CD8-positive, alpha-beta memory T cell (primary cell): ENCODE measurements at regions not wholly inside any gene's neighbourhood (a gene's known extent, or its start where the extent isn't known, plus 50 kb on each side); places are given as distances from the start of the nearest gene placed in this dataset.
A peak's percentile ranks its signal among the peaks of the same experiment; 100 is the strongest.

Experiments used
- CTCF ChIA-PET: fragments of 350-600 bp; sonication (Branson Sonifier 250); formaldehyde crosslinking; loops from one replicate; lab custom pipeline; 2021; ENCODE audit warnings: antibody characterized with exemption; lab: Charles Lee
- POLR2A ChIA-PET: fragments of 350-600 bp; sonication (Branson Sonifier 250); formaldehyde crosslinking; loops from one replicate; lab custom pipeline; 2021; ENCODE audit warnings: antibody characterized with exemption; lab: Charles Lee
- DNase-seq, 5 donors: peaks; one replicate each; pipeline versions ENCODE4 v3.0.0 to v3.0.0-alpha.2; 2020 to 2022; ENCODE audit warnings: mixed read lengths in 1 of 5
- H3K27ac ChIP-seq: one replicate; pipeline ENCODE4 v1.7.0; 2013; ENCODE audit warnings: low read depth, mild to moderate bottlenecking, low read length, moderate library complexity
- H3K27me3 ChIP-seq: 2 replicates; pipeline ENCODE4 v1.7.0; 2013; ENCODE audit warnings: low read length, mild to moderate bottlenecking; ENCODE audit not compliant: insufficient read depth, poor library complexity, severe bottlenecking
- H3K36me3 ChIP-seq: 2 replicates; pipeline ENCODE4 v1.7.0; 2013; ENCODE audit warnings: mild to moderate bottlenecking, low read length, moderate library complexity; ENCODE audit not compliant: insufficient read depth
- H3K4me1 ChIP-seq: 2 replicates; pipeline ENCODE4 v1.7.0; 2013; ENCODE audit warnings: mild to moderate bottlenecking, low read length, moderate library complexity; ENCODE audit not compliant: insufficient read depth
- H3K4me3 ChIP-seq: 2 replicates; pipeline ENCODE4 v1.7.0; 2013; ENCODE audit warnings: mild to moderate bottlenecking, low read length
- H3K9me3 ChIP-seq: 2 replicates; pipeline ENCODE4 v1.7.0; 2013; ENCODE audit warnings: mild to moderate bottlenecking, low read length
- H3K27ac Mint-ChIP-seq, 8 donors: one replicate each; pipeline ENCODE4 v1.8.0; 2020 to 2021; ENCODE audit warnings: mixed read lengths in 8 of 8, mild to moderate bottlenecking in 6 of 8, inconsistent platforms in 3 of 8, moderate library complexity in 3 of 8
- H3K27me3 Mint-ChIP-seq, 2 donors: one replicate each; pipeline ENCODE4 v1.8.0; 2020 to 2021; ENCODE audit warnings: mixed read lengths in 2 of 2, mild to moderate bottlenecking in 1 of 2, moderate library complexity in 1 of 2
- H3K36me3 Mint-ChIP-seq, 3 donors: one replicate each; pipeline ENCODE4 v1.8.0; 2020 to 2021; ENCODE audit warnings: mixed read lengths in 3 of 3, inconsistent platforms in 1 of 3, mild to moderate bottlenecking in 1 of 3
- H3K4me1 Mint-ChIP-seq, 3 donors: one replicate each; pipeline ENCODE4 v1.8.0; 2020 to 2021; ENCODE audit warnings: mixed read lengths in 3 of 3, inconsistent platforms in 1 of 3, mild to moderate bottlenecking in 1 of 3
- H3K4me3 Mint-ChIP-seq, 7 donors: one replicate each; pipeline ENCODE4 v1.8.0; 2020 to 2021; ENCODE audit warnings: mixed read lengths in 7 of 7, mild to moderate bottlenecking in 6 of 7, moderate library complexity in 4 of 7, inconsistent platforms in 2 of 7
- H3K9me3 Mint-ChIP-seq, 5 donors: one replicate each; pipeline ENCODE4 v1.8.0; 2020 to 2022; ENCODE audit warnings: mixed read lengths in 5 of 5, mild to moderate bottlenecking in 3 of 5, moderate library complexity in 2 of 5, inconsistent platforms in 1 of 5

- Mint-ChIP-seq H3K4me3 (no peak overlapping the region), H3K27ac (no peak overlapping the region), H3K27me3 (peaks cover 0 to 2% of the 10 kb centered on the region in 2 donors), H3K9me3 (no peaks in the 10 kb centered on the region), H3K36me3 (no peaks in the 10 kb centered on the region), H3K4me1 (no peaks in the 10 kb centered on the region)
- ChIA-PET CTCF (interaction anchor here (0.9 kb wide), 2 partner anchors 26 to 250 kb away, joined by 3 read pairs; no protein-coding TSS in a partner anchor), POLR2A (no interaction called here)
- H3K27ac ChIP-seq: no peak overlapping the region
- H3K27me3 ChIP-seq: no peaks in the 10 kb centered on the region
- no peaks in the 10 kb centered on the region for H3K9me3 ChIP-seq
- no peak for DNase-seq
- no peak overlapping the region for H3K4me3 ChIP-seq
- H3K4me1 ChIP-seq: no peaks in the 10 kb centered on the region
- no peaks in the 10 kb centered on the region for H3K36me3 ChIP-seq
These were observed 177.6 kb upstream of the SMARCA2 start for GRCh38 chr9:1837453-1838084.

GRCh38 chr9:1839909-1840308 lies 175.2 kb upstream of the SMARCA2 start:
- Mint-ChIP-seq H3K36me3 (no peaks in the 10 kb centered on the region), H3K27me3 (peaks cover 0 to 9% of the 10 kb centered on the region in 2 donors), H3K9me3 (no peaks in the 10 kb centered on the region), H3K4me1 (no peaks in the 10 kb centered on the region), H3K27ac (no peak overlapping the region), H3K4me3 (no peak overlapping the region)
- Histone ChIP-seq H3K4me1 (no peaks in the 10 kb centered on the region), H3K27ac (no peak overlapping the region), H3K9me3 (no peaks in the 10 kb centered on the region), H3K36me3 (no peaks in the 10 kb centered on the region), H3K4me3 (no peak overlapping the region), H3K27me3 (no peaks in the 10 kb centered on the region)
- ChIA-PET CTCF (interaction anchor here (1.1 kb wide), 1 partner anchor 15 kb away, joined by 3 read pairs; no protein-coding TSS in a partner anchor), POLR2A (no interaction called here)
- DNase-seq: no peak

DNA sequence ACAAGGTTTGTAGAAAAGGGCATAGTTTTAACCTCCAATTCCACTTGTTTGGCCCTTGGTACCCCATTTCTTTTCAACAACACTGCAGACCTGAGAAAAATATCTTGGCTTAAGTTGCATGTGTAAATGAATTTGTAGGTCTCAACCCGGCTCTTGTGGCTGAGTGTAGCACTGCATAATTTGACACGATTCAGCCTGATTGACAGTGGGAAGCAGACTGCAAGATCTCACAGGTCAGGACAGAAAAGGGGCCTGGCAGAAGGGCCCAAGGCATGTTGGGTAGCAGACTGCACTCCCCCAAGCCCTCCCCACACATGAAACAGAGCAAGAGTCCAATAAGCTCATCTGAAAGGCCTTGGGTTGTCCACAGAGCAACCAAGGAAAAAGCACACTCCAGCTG lies 169.7 kb upstream of the SMARCA2 start:
- ChIA-PET POLR2A (no interaction called here), CTCF (no interaction called here)
- no peaks in the 10 kb centered on the region for H3K4me1 Mint-ChIP-seq
- H3K27me3 Mint-ChIP-seq: peaks cover 0 to 9% of the 10 kb centered on the region in 2 donors
- no peaks in the 10 kb centered on the region for H3K9me3 ChIP-seq
- no peak overlapping the region for H3K27ac ChIP-seq
- no peaks in the 10 kb centered on the region for H3K36me3 Mint-ChIP-seq
- no peak for DNase-seq
- no peak overlapping the region for H3K27ac Mint-ChIP-seq
- H3K36me3 ChIP-seq: no peaks in the 10 kb centered on the region
- H3K4me3 Mint-ChIP-seq: no peak overlapping the region
- no peak overlapping the region for H3K4me3 ChIP-seq
- no peaks in the 10 kb centered on the region for H3K9me3 Mint-ChIP-seq
- H3K27me3 ChIP-seq: no peaks in the 10 kb centered on the region
- H3K4me1 ChIP-seq: no peaks in the 10 kb centered on the region

GRCh38 chr9:1855726-1856125 lies 159.4 kb upstream of the SMARCA2 start:
- no peak overlapping the region for H3K27ac Mint-ChIP-seq

DNA sequence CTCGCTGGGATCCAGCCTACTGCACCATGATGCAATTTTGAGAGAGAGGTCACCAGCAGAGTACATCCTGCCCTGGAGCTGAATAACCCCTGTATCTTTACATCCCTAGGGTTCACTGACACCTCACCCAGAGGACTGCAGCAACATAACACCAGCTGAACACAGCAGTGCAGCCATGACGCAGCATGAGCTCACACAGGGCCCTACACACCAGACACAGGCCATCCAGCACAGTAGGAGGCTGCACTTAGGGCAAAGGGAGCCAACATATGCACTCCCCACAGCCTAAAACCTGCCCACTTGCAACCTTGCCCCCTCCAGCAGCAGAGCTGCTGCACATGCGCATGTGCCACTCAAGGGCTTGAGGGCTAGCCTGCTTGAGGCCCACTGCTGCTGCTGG lies 157.3 kb upstream of the SMARCA2 start:
- Histone ChIP-seq H3K9me3 (no peaks in the 10 kb centered on the region), H3K27me3 (no peaks in the 10 kb centered on the region), H3K27ac (no peak overlapping the region), H3K36me3 (no peaks in the 10 kb centered on the region), H3K4me1 (no peaks in the 10 kb centered on the region), H3K4me3 (no peak overlapping the region)
- peaks cover 0 to 6% (median 0%) of the 10 kb centered on the region in 5 donors for H3K9me3 Mint-ChIP-seq
- H3K27ac Mint-ChIP-seq: no peak overlapping the region
- ChIA-PET POLR2A (no interaction called here), CTCF (no interaction called here)
- DNase-seq: no peak
- peaks cover 14 to 30% (median 16%) of the 10 kb centered on the region in 3 donors for H3K4me1 Mint-ChIP-seq
- H3K27me3 Mint-ChIP-seq: peaks cover 3 to 7% of the 10 kb centered on the region in 2 donors
- H3K4me3 Mint-ChIP-seq: no peak overlapping the region
- peaks cover 0 to 7% (median 0%) of the 10 kb centered on the region in 3 donors for H3K36me3 Mint-ChIP-seq

More at GRCh38 chr9:1855726-1856125, 159.4 kb upstream of the SMARCA2 start:
- Mint-ChIP-seq H3K4me1 (peaks cover 1 to 13% (median 3%) of the 10 kb centered on the region in 3 donors), H3K27me3 (peaks cover 3 to 5% of the 10 kb centered on the region in 2 donors), H3K4me3 (no peak overlapping the region), H3K9me3 (peaks cover 0 to 4% (median 0%) of the 10 kb centered on the region in 5 donors), H3K36me3 (peaks cover 0 to 7% (median 0%) of the 10 kb centered on the region in 3 donors)
- Histone ChIP-seq H3K9me3 (no peaks in the 10 kb centered on the region), H3K27me3 (no peaks in the 10 kb centered on the region), H3K4me3 (no peak overlapping the region), H3K36me3 (no peaks in the 10 kb centered on the region), H3K27ac (no peak overlapping the region), H3K4me1 (no peaks in the 10 kb centered on the region)
- POLR2A ChIA-PET: no interaction called here
- CTCF ChIA-PET: interaction anchor here (1.2 kb wide), 1 partner anchor 14 kb away, joined by 3 read pairs; no protein-coding TSS in a partner anchor
- no peak for DNase-seq

GRCh38 chr9:1869843-1870242 lies 145.3 kb upstream of the SMARCA2 start:
- H3K9me3 Mint-ChIP-seq: peaks cover 0 to under 1% (median 0%) of the 10 kb centered on the region in 5 donors
- no peak overlapping the region for H3K27ac ChIP-seq
- peak in 1 of 5 donors; percentile 8 for DNase-seq
- no peak overlapping the region for H3K4me3 Mint-ChIP-seq
- no peaks in the 10 kb centered on the region for H3K36me3 ChIP-seq
- POLR2A ChIA-PET: no interaction called here
- H3K36me3 Mint-ChIP-seq: no peaks in the 10 kb centered on the region
- H3K27me3 ChIP-seq: no peaks in the 10 kb centered on the region
- CTCF ChIA-PET: interaction anchor here (1.6 kb wide), 1 partner anchor 15 kb away, joined by 3 read pairs; no protein-coding TSS in a partner anchor
- H3K4me1 Mint-ChIP-seq: peaks cover 1 to 16% (median 9%) of the 10 kb centered on the region in 3 donors
- peaks cover 0 to 1% of the 10 kb centered on the region in 2 donors for H3K27me3 Mint-ChIP-seq
- H3K9me3 ChIP-seq: no peaks in the 10 kb centered on the region
- H3K27ac Mint-ChIP-seq: no peak overlapping the region
- no peaks in the 10 kb centered on the region for H3K4me1 ChIP-seq
- no peak overlapping the region for H3K4me3 ChIP-seq

DNA sequence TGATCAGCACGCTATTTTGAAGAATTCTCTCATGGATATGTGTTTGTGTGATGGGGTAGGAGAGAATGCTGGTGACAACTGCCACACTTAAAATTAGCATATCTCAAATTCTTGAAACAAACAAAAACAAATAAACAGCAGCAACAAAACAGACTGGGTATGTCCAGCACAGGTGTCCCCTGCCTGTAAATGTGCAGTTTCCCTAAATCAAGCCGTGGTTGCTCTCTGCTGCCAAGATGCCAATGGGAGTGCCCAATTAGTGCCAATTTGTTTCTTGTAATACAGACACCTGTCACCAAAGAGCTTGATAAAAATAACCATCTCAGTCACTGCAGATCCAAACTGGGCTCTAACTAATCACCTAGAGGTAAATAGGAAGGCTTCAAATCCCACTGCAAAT lies 144.2 kb upstream of the SMARCA2 start:
- H3K4me3 Mint-ChIP-seq: no peak overlapping the region
- Histone ChIP-seq H3K9me3 (no peaks in the 10 kb centered on the region), H3K27me3 (no peaks in the 10 kb centered on the region), H3K36me3 (no peaks in the 10 kb centered on the region), H3K27ac (no peak overlapping the region), H3K4me3 (no peak overlapping the region), H3K4me1 (no peaks in the 10 kb centered on the region)
- no peak for DNase-seq
- H3K27ac Mint-ChIP-seq: no peak overlapping the region
- H3K4me1 Mint-ChIP-seq: peaks cover 8 to 25% (median 18%) of the 10 kb centered on the region in 3 donors
- CTCF ChIA-PET: no interaction called here
- no peaks in the 10 kb centered on the region for H3K36me3 Mint-ChIP-seq
- H3K9me3 Mint-ChIP-seq: no peaks in the 10 kb centered on the region
- H3K27me3 Mint-ChIP-seq: peaks cover 0 to 1% of the 10 kb centered on the region in 2 donors
- POLR2A ChIA-PET: no interaction called here

- H3K36me3 ChIP-seq: no peaks in the 10 kb centered on the region
- peak overlapping the region in 2 of 7 donors; percentile 58 to 78 for H3K4me3 Mint-ChIP-seq
- H3K27ac ChIP-seq: no peak overlapping the region
- ChIA-PET POLR2A (no interaction called here), CTCF (no interaction called here)
- no peak overlapping the region for H3K4me3 ChIP-seq
- H3K36me3 Mint-ChIP-seq: no peaks in the 10 kb centered on the region
- DNase-seq: no peak
- no peaks in the 10 kb centered on the region for H3K9me3 Mint-ChIP-seq
- H3K27ac Mint-ChIP-seq: peak overlapping the region in 1 of 8 donors; percentile 61
- H3K4me1 ChIP-seq: no peaks in the 10 kb centered on the region
- no peaks in the 10 kb centered on the region for H3K27me3 ChIP-seq
- H3K4me1 Mint-ChIP-seq: peaks cover 11 to 34% (median 26%) of the 10 kb centered on the region in 3 donors
- H3K27me3 Mint-ChIP-seq: peaks cover 0 to 1% of the 10 kb centered on the region in 2 donors
- H3K9me3 ChIP-seq: no peaks in the 10 kb centered on the region
These were observed 143.3 kb upstream of the SMARCA2 start for GRCh38 chr9:1871626-1872419.
